GM19372 (cell line): ENCODE measurements at regions not wholly inside any gene's neighbourhood (a gene's known extent, or its start where the extent isn't known, plus 50 kb on each side); places are given as distances from the start of the nearest gene placed in this dataset.

Experiments
- ATAC-seq: cut with Tn5 transposase; IDR thresholded peaks from one replicate; pipeline ENCODE4 v1.9.1; 2021; ENCODE audit warnings: mild to moderate bottlenecking, low read depth, moderate library complexity; ENCODE audit not compliant: unreplicated experiment

- no peak for ATAC-seq
Measured at GRCh38 chr11:110764485-110764884, 52.2 kb upstream of the ARHGAP20 start.

GRCh38 chr11:110763249-110764011, 51.2 kb upstream of the ARHGAP20 start:
- ATAC-seq, result no peak

GRCh38 chr11:110762590-110762989, 50.4 kb upstream of the ARHGAP20 start:
- ATAC-seq, result no peak
